GDM1 (cell line): ENCODE measurements at regions not wholly inside any gene's neighbourhood (a gene's known extent, or its start where the extent isn't known, plus 50 kb on each side); places are given as distances from the start of the nearest gene placed in this dataset.
"Not testable (repeated sequence)": the region's sequence is repeated elsewhere in the genome, so short reads cannot be mapped to it uniquely, and the experiment has no call there.

Experiments used
- DNase-seq: peaks from one replicate; lab custom pipeline; 2025; lab: John Stamatoyannopoulos, UW

- not testable (repeated sequence) for DNase-seq
These were observed 87.8 kb downstream of the TENT5D start for GRCh38 chrX:80508083-80508482.

- peak; percentile 30 for DNase-seq
These were observed 91.9 kb downstream of the TENT5D start for GRCh38 chrX:80511969-80512760.

- DNase-seq: no peak
These were observed 92.7 kb downstream of the TENT5D start for GRCh38 chrX:80512924-80513323.

DNA sequence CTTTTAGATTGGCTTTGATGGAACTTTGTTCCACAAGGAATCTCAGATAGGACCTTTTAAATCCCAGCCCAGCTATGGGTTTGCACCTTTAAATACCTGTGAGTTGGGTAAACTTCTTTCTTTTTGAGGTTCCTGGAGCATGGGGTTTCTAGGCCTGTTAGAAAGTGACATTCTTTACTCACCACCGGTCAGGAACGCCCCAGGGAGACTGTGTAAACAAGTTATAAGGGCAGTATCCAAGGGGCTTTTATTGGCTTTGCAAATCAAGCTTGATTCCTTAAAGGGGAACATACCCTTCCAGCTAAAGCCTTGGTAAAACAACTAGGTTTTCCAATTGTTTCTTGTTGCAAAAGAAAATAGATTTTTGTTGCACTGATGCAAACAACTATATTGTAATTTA, 93.4 kb downstream of the TENT5D start:
- no peak for DNase-seq

DNA sequence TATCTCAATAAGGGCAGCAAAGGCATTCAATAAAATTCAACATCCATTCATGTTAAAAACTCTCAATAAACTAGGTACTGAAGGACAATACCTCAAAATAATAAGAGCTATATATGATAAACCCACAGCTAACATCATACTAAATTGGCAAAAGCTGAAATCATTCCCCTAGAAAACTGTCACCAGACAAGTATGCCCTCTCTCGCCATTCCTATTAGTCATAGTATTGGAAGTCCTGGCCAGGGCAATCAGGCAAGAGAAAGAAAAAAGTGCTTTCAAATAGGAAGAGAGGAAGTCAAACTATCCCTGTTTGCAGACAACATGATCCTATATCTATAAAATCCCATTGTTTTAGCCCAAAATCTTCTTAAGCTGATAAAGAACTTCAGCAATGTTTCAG, 116.8 kb downstream of the TENT5D start:
- no peak for DNase-seq

DNA sequence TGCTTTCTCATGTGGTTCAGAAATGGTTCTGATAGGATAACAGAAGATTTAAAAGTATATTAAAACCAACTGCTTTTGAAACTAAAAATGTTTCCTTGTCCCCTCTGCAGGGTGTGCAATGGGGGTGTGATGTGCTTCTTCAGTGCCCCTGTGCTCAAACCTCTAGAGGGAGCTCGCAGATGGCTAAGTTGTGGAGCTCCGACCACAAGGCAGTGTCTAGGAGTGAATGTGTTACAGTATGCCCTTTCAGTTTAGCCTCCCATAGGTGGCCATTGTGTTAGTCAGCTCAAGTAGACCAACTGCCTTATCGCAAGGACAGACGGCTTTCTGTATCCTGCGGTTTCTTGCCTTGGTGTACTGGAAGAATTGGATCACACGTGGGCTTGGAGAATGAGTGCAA, 130.5 kb downstream of the TENT5D start:
- no peak for DNase-seq

GRCh38 chrX:80556148-80556547, 135.9 kb downstream of the TENT5D start:
- no peak for DNase-seq

DNA sequence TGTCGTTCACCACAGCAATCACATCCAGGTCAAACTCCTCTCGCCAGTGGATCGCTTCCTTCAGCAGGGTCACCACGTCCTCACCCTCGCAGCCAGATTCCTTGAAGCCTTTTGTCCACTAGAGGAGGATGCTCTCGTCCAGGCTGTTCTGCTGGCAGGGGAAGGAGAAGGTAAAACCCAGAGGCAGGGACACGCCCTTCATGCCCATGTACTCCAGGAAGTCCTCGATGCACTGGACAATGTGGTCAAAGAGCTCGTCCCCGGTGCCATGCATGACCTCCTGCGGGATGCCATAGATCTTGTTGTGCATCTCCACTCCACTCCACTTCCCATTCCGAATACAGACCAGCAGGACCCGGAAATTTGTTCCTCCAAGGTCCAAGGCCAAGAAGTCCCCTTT, 152.4 kb downstream of the TENT5D start:
- no peak for DNase-seq

DNA sequence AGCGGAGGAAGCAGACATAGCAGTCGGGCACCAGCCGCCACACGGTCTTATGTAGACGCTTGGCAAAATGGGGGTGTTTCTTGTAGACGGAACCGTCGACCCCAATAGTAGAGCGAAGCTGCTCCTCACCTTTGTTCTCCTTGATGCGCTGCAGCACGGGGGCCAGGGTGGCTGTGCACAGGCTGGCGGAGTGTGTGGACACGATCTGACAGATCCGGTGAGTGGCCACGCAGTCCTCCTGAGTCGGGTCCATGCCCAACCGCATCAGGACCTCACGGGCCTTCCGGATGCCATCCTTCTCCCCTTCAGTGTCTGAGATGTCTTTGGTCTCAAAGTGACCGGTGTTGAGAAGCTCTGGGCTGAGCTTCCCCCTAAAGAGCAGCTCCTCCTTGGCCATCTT, 153.0 kb downstream of the TENT5D start:
- no peak for DNase-seq

- DNase-seq: not testable (repeated sequence)
These were observed 154.3 kb downstream of the TENT5D start for GRCh38 chrX:80574486-80575086.

- DNase-seq: no peak
These were observed 156.0 kb downstream of the TENT5D start for GRCh38 chrX:80576267-80576666.

GRCh38 chrX:80576806-80577533, 156.7 kb downstream of the TENT5D start:
- no peak for DNase-seq

GRCh38 chrX:80578517-80579105, 158.4 kb downstream of the TENT5D start:
- peak; percentile 3 for DNase-seq

DNA sequence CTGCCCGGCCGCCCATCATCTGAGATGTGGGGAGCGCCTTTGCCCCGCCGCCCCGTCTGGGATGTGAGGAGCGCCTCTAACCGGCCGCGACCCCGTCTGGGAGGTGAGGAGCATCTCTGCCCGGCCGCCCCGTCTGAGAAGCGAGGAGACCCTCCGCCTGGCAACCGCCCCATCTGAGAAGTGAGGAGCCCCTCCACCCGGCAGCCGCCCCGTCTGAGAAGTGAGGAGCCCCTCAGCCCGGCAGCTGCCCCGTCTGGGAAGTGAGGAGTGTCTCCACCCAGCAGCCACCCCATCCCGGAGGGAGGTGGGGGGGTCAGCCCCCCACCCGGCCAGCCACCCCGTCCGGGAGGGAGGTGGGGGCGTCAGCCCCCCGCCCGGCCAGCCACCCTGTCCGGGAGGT, 170.7 kb downstream of the TENT5D start:
- DNase-seq: not testable (repeated sequence)

DNA sequence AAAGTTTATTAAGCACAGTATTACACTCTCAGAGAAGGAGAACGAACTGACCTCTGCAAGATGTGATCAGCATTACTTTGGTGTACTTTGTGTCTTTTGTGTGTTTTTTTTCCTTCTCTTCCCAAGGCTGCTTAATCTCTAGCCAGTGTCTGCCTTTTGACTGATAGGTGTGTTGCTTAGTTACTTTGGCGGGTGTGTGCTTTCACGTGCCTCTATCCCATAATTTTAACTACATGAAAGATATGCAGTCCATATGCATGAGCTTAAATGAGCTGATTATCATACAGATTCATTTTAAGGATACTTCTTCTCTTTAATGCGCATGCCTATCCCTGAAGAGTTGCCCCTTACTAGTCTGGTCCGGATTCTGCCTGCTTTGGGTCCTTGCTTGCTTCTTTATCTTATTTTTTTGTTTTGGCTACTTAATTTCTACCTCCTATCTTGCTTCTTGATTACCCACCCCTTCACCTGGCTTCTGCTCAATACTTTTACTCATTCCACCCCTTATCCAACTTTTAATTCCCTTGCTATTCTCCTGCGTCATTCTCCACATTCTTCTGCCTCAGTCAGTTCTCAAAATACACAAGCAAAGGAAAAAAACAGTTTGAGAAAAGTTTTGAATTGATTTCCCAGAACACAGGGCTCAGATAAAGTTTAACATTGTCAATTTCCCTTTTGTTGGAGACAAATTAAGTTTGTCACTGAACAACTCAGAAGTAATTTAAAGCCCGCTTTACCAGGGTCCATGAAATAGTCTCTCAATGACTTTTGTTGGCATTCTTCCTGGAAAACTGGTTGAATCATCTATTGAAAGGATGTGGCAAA, 182.0 kb downstream of the TENT5D start:
- DNase-seq: no peak
